ENCODE measurements at regions not wholly inside any gene's neighbourhood (a gene's known extent, or its start where the extent isn't known, plus 50 kb on each side); places are given as distances from the start of the nearest gene placed in this dataset.

GRCh38 chr4:145320294-145320693, 139.9 kb upstream of the OTUD4 start:
- Histone ChIP-seq H3K27ac (ENCODE audit: low read length) (no peak overlapping the region), H3K4me3 (ENCODE audit: low read length in 2 of 2) (no peak overlapping the region), H3K9ac (ENCODE audit: low read length in 2 of 2) (no peak overlapping the region), H3K9me3 (ENCODE audit: control insufficient read depth in 2 of 2, low read length in 2 of 2) (no peaks in the 10 kb centered on the region), H3K27me3 (ENCODE audit: control insufficient read depth in 1 of 2, insufficient read depth in 2 of 2, low read length in 2 of 2) (no peaks in the 10 kb centered on the region), H3K36me3 (ENCODE audit: control insufficient read depth in 2 of 2, insufficient read depth in 2 of 2, low read length in 2 of 2) (no peaks in the 10 kb centered on the region), H3K4me1 (ENCODE audit: control insufficient read depth, insufficient read depth, low read length) (no peaks in the 10 kb centered on the region)

GRCh38 chr4:145319751-145320150, 139.4 kb upstream of the OTUD4 start:
- Histone ChIP-seq H3K27ac (ENCODE audit: low read length) (no peak overlapping the region), H3K9me3 (ENCODE audit: control insufficient read depth in 2 of 2, low read length in 2 of 2) (no peaks in the 10 kb centered on the region), H3K4me1 (ENCODE audit: control insufficient read depth, insufficient read depth, low read length) (no peaks in the 10 kb centered on the region), H3K9ac (ENCODE audit: low read length in 2 of 2) (no peak overlapping the region), H3K27me3 (ENCODE audit: control insufficient read depth in 1 of 2, insufficient read depth in 2 of 2, low read length in 2 of 2) (no peaks in the 10 kb centered on the region), H3K36me3 (ENCODE audit: control insufficient read depth in 2 of 2, insufficient read depth in 2 of 2, low read length in 2 of 2) (no peaks in the 10 kb centered on the region), H3K4me3 (ENCODE audit: low read length in 2 of 2) (no peak overlapping the region)

GRCh38 chr4:145316897-145317574, 136.6 kb upstream of the OTUD4 start:
- no peak overlapping the region for H3K9ac ChIP-seq (ENCODE audit: low read length in 2 of 2)
- H3K9me3 ChIP-seq (ENCODE audit: control insufficient read depth in 2 of 2, low read length in 2 of 2) = no peaks in the 10 kb centered on the region
- no peak overlapping the region for H3K27ac ChIP-seq (ENCODE audit: low read length)
- no peak overlapping the region for H3K4me3 ChIP-seq (ENCODE audit: low read length in 2 of 2)
- H3K27me3 ChIP-seq (ENCODE audit: control insufficient read depth in 1 of 2, insufficient read depth in 2 of 2, low read length in 2 of 2) = no peaks in the 10 kb centered on the region
- H3K4me1 ChIP-seq (ENCODE audit: control insufficient read depth, insufficient read depth, low read length) = no peaks in the 10 kb centered on the region
- no peaks in the 10 kb centered on the region for H3K36me3 ChIP-seq (ENCODE audit: control insufficient read depth in 2 of 2, insufficient read depth in 2 of 2, low read length in 2 of 2)

GRCh38 chr4:145315811-145316225, 135.4 kb upstream of the OTUD4 start:
- Histone ChIP-seq H3K9ac (ENCODE audit: low read length in 2 of 2) (no peak overlapping the region), H3K27ac (ENCODE audit: low read length) (no peak overlapping the region), H3K4me3 (ENCODE audit: low read length in 2 of 2) (no peak overlapping the region), H3K9me3 (ENCODE audit: control insufficient read depth in 2 of 2, low read length in 2 of 2) (no peaks in the 10 kb centered on the region), H3K36me3 (ENCODE audit: control insufficient read depth in 2 of 2, insufficient read depth in 2 of 2, low read length in 2 of 2) (no peaks in the 10 kb centered on the region), H3K4me1 (ENCODE audit: control insufficient read depth, insufficient read depth, low read length) (no peaks in the 10 kb centered on the region), H3K27me3 (ENCODE audit: control insufficient read depth in 1 of 2, insufficient read depth in 2 of 2, low read length in 2 of 2) (no peaks in the 10 kb centered on the region)

GRCh38 chr4:145308598-145308997, 128.2 kb upstream of the OTUD4 start:
- H3K36me3 ChIP-seq (ENCODE audit: control insufficient read depth in 2 of 2, insufficient read depth in 2 of 2, low read length in 2 of 2) = no peaks in the 10 kb centered on the region
- no peak overlapping the region for H3K9ac ChIP-seq (ENCODE audit: low read length in 2 of 2)
- H3K9me3 ChIP-seq (ENCODE audit: control insufficient read depth in 2 of 2, low read length in 2 of 2) = no peaks in the 10 kb centered on the region
- no peak overlapping the region for H3K27ac ChIP-seq (ENCODE audit: low read length)
- H3K27me3 ChIP-seq (ENCODE audit: control insufficient read depth in 1 of 2, insufficient read depth in 2 of 2, low read length in 2 of 2) = no peaks in the 10 kb centered on the region
- no peak overlapping the region for H3K4me3 ChIP-seq (ENCODE audit: low read length in 2 of 2)
- H3K4me1 ChIP-seq (ENCODE audit: control insufficient read depth, insufficient read depth, low read length) = no peaks in the 10 kb centered on the region

- H3K27ac ChIP-seq (ENCODE audit: low read length) = no peak overlapping the region
- H3K4me1 ChIP-seq (ENCODE audit: control insufficient read depth, insufficient read depth, low read length) = no peaks in the 10 kb centered on the region
- no peaks in the 10 kb centered on the region for H3K27me3 ChIP-seq (ENCODE audit: control insufficient read depth in 1 of 2, insufficient read depth in 2 of 2, low read length in 2 of 2)
- H3K4me3 ChIP-seq (ENCODE audit: low read length in 2 of 2) = no peak overlapping the region
- no peaks in the 10 kb centered on the region for H3K9me3 ChIP-seq (ENCODE audit: control insufficient read depth in 2 of 2, low read length in 2 of 2)
- no peaks in the 10 kb centered on the region for H3K36me3 ChIP-seq (ENCODE audit: control insufficient read depth in 2 of 2, insufficient read depth in 2 of 2, low read length in 2 of 2)
- no peak overlapping the region for H3K9ac ChIP-seq (ENCODE audit: low read length in 2 of 2)
These were observed 127.5 kb upstream of the OTUD4 start for GRCh38 chr4:145307763-145308430.

- no peaks in the 10 kb centered on the region for H3K4me1 ChIP-seq (ENCODE audit: control insufficient read depth, insufficient read depth, low read length)
- H3K4me3 ChIP-seq (ENCODE audit: low read length in 2 of 2) = no peak overlapping the region
- no peaks in the 10 kb centered on the region for H3K9me3 ChIP-seq (ENCODE audit: control insufficient read depth in 2 of 2, low read length in 2 of 2)
- H3K27me3 ChIP-seq (ENCODE audit: control insufficient read depth in 1 of 2, insufficient read depth in 2 of 2, low read length in 2 of 2) = no peaks in the 10 kb centered on the region
- H3K36me3 ChIP-seq (ENCODE audit: control insufficient read depth in 2 of 2, insufficient read depth in 2 of 2, low read length in 2 of 2) = no peaks in the 10 kb centered on the region
- H3K9ac ChIP-seq (ENCODE audit: low read length in 2 of 2) = no peak overlapping the region
- H3K27ac ChIP-seq (ENCODE audit: low read length) = no peak overlapping the region
These were observed 126.7 kb upstream of the OTUD4 start for GRCh38 chr4:145307120-145307519.

GRCh38 chr4:145302725-145303124, 122.3 kb upstream of the OTUD4 start:
- H3K4me1 ChIP-seq (ENCODE audit: control insufficient read depth, insufficient read depth, low read length) = no peaks in the 10 kb centered on the region
- no peak overlapping the region for H3K27ac ChIP-seq (ENCODE audit: low read length)
- H3K4me3 ChIP-seq (ENCODE audit: low read length in 2 of 2) = no peak overlapping the region
- H3K9me3 ChIP-seq (ENCODE audit: control insufficient read depth in 2 of 2, low read length in 2 of 2) = no peaks in the 10 kb centered on the region
- no peaks in the 10 kb centered on the region for H3K36me3 ChIP-seq (ENCODE audit: control insufficient read depth in 2 of 2, insufficient read depth in 2 of 2, low read length in 2 of 2)
- no peak overlapping the region for H3K9ac ChIP-seq (ENCODE audit: low read length in 2 of 2)
- no peaks in the 10 kb centered on the region for H3K27me3 ChIP-seq (ENCODE audit: control insufficient read depth in 1 of 2, insufficient read depth in 2 of 2, low read length in 2 of 2)

- H3K4me3 ChIP-seq (ENCODE audit: low read length in 2 of 2) = no peak overlapping the region
- no peaks in the 10 kb centered on the region for H3K27me3 ChIP-seq (ENCODE audit: control insufficient read depth in 1 of 2, insufficient read depth in 2 of 2, low read length in 2 of 2)
- H3K9ac ChIP-seq (ENCODE audit: low read length in 2 of 2) = no peak overlapping the region
- no peaks in the 10 kb centered on the region for H3K9me3 ChIP-seq (ENCODE audit: control insufficient read depth in 2 of 2, low read length in 2 of 2)
- no peaks in the 10 kb centered on the region for H3K36me3 ChIP-seq (ENCODE audit: control insufficient read depth in 2 of 2, insufficient read depth in 2 of 2, low read length in 2 of 2)
- no peak overlapping the region for H3K27ac ChIP-seq (ENCODE audit: low read length)
- no peaks in the 10 kb centered on the region for H3K4me1 ChIP-seq (ENCODE audit: control insufficient read depth, insufficient read depth, low read length)
These were observed 121.1 kb upstream of the OTUD4 start for GRCh38 chr4:145301386-145302080.

- H3K36me3 ChIP-seq (ENCODE audit: control insufficient read depth in 2 of 2, insufficient read depth in 2 of 2, low read length in 2 of 2) = no peaks in the 10 kb centered on the region
- H3K27ac ChIP-seq (ENCODE audit: low read length) = no peak overlapping the region
- no peaks in the 10 kb centered on the region for H3K4me1 ChIP-seq (ENCODE audit: control insufficient read depth, insufficient read depth, low read length)
- no peak overlapping the region for H3K9ac ChIP-seq (ENCODE audit: low read length in 2 of 2)
- H3K27me3 ChIP-seq (ENCODE audit: control insufficient read depth in 1 of 2, insufficient read depth in 2 of 2, low read length in 2 of 2) = no peaks in the 10 kb centered on the region
- H3K4me3 ChIP-seq (ENCODE audit: low read length in 2 of 2) = no peak overlapping the region
- no peaks in the 10 kb centered on the region for H3K9me3 ChIP-seq (ENCODE audit: control insufficient read depth in 2 of 2, low read length in 2 of 2)
These were observed 119.1 kb upstream of the OTUD4 start for GRCh38 chr4:145299380-145300076.
